Activated CD8-positive, alpha-beta memory T cell treated with anti-CD3 and anti-CD28 coated beads, Interleukin-2, amount 50 U/mL, for 48 hours (primary cell): ENCODE measurements at regions not wholly inside any gene's neighbourhood (a gene's known extent, or its start where the extent isn't known, plus 50 kb on each side); places are given as distances from the start of the nearest gene placed in this dataset.
"Not testable (repeated sequence)": the region's sequence is repeated elsewhere in the genome, so short reads cannot be mapped to it uniquely, and the experiment has no call there.

ENCODE experiments used
- DNase-seq: peaks from one replicate; pipeline ENCODE4 v3.0.0-alpha.2; 2020

GRCh38 chr2:45102141-45102540 is 92.9 kb upstream of the SIX2 start:
- no peak for DNase-seq

- DNase-seq: no peak
These were observed 87.7 kb upstream of the SIX2 start for GRCh38 chr2:45096996-45097395.

DNA sequence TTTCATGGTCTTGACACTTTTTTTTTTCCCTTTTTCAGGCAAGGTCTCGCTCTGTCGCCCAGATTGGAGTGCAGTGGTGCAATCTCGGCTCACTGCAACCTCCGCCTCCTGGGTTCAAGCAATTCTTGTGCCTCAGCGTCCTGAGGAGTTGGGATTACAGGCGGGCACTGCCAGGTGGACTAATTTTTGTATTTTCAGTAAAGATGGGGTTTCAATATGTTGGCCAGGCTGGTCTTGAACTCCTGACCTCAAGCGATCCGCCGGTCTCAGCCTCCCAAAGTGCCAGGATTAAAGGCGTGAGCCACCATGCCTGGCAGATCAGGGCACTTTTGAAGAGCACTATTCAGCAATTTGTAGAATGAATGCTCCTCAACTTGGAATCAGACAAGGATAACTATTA is 86.8 kb upstream of the SIX2 start:
- not testable (repeated sequence) for DNase-seq

DNA sequence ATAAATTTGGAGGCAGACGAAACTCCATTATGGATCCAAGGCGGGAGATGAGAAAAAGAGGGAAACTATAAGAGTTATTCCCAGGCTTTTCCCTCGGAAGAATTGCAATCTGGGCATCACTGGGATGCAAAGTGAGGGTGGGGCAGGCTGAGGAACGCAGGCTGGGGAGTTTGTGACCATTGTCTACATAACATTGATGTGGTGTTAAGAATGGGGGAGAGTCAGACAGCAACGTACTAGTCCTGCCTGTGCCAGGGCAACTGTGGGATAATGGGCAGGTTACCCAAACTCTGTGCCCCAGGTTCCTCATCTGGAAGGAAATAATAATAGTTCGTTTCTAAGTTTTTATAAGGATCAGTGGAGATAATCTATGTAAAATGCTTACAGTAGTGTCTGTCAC is 84.4 kb upstream of the SIX2 start:
- no peak for DNase-seq

GRCh38 chr2:45093181-45093580 is 83.9 kb upstream of the SIX2 start:
- DNase-seq: no peak

- no peak for DNase-seq
These were observed 80.5 kb upstream of the SIX2 start for GRCh38 chr2:45089554-45090261.

GRCh38 chr2:45085487-45085886 is 76.2 kb upstream of the SIX2 start:
- no peak for DNase-seq

GRCh38 chr2:45084361-45085020 is 75.2 kb upstream of the SIX2 start:
- DNase-seq: no peak

DNA sequence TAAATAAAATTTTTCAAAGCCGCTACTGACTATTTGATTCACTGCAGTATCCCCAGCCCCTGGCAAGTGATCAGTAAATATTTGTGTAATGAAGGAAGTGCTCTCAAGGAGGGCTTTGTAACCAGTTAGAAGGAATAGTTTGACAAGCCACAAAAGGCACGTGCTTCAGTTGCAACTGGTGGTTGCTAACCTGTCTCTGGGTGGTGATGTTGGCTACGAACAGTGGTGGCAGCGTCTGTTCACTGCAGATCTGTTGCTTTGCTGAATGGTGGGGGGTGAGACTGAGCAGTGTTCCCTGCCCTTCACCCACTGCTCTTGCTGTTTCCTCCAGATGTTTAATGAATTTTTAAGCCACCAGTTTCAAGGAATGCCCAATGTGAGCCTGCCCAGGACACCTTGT is 73.9 kb upstream of the SIX2 start:
- DNase-seq: no peak

DNA sequence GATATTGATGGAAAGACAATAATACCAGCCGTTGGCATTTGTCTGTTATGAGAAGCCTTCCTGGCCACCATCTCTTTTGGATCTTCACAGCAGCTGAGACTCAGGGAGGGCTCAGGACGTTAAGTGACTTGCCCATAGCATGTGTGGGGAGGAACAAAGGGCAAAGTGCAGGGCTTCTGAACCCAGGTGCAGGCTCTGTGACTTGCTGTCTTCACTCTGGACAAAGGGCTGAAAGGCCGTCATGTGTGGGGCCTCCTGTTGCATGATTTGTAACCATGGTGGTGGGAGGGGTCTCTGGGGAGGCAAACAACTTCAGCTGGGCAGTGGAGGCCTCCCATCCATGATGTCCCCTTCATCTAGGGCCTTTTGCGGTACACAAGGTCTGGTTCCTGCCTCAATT is 65.5 kb upstream of the SIX2 start:
- no peak for DNase-seq

DNA sequence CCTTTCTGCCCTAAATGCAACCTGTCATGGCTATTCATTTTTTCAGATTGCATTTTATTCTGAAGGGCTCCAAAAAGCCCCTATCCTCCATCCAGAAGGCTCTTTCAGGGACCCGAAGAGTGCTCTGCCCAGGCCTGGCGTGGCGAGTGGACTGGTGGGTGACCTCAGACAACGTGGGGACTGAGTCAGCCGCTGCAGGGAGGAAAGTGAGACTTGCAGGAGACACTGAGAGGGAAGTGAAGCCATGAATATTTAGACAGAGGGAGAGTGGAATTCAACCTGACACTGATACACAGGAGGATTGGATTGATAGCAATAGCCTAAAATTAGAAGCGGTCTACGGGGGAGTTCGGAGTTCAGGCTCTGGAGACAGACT is 63.6 kb upstream of the SIX2 start:
- DNase-seq: no peak

GRCh38 chr2:45072064-45072861 is 63.0 kb upstream of the SIX2 start:
- no peak for DNase-seq

DNA sequence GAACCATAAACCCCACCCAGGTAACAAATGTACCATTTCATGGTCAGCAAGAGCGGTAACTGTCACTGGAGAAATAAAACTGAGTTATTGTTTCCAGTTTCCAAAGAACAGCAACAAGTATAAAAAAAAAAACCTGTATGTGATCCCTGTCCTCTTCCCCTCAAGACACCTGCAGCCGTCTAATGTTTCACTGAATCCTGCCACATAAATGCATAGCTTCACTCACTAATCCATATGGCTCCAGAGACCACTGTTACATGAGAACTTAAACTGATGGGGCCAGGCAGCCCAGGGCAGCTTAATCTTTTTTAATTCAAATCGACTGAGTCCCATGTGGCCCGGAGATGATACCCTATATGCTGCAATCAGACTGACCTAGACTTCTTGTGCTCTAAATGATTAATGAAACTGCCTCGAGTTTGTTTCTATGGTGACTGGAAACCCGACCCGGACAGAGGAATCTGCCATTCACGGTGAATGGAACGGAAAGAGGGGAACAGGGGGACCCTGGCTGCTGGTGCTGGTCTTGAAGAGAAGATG is 60.9 kb upstream of the SIX2 start:
- no peak for DNase-seq

- DNase-seq: no peak
These were observed 60.4 kb upstream of the SIX2 start for GRCh38 chr2:45069684-45070083.

DNA sequence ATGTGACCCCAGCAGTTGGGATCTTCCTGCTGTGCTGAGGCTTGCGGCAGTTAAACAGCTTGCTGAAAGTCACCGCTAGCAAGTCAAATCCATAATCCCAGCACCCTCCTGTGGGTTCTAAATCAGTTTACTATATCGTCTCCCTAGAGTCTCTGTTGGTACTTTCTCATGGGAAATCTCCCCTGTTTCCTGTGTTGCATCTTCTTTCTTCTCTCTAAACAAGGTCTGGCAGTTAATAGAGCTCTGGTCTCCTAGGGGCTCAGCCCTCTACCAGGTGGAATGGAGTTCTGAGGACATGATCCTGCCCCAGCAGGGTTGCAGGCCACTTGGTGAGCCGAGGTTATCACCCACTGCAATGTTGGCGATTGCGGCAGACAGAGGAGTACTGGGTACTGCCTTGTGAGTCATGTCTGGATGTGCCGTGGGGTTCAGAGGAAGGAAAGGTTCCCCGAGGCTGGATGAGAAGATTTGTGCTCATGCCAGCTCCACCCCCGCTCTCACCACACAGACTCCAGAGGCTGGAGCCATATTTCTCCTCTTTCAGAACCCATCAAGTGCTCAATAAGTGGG is 59.4 kb upstream of the SIX2 start:
- no peak for DNase-seq

GRCh38 chr2:45067859-45068570 is 58.8 kb upstream of the SIX2 start:
- no peak for DNase-seq
